ENCODE measurements at regions not wholly inside any gene's neighbourhood (a gene's known extent, or its start where the extent isn't known, plus 50 kb on each side); places are given as distances from the start of the nearest gene placed in this dataset.

GRCh38 chr16:52308051-52308450, 238.9 kb downstream of the TOX3 start:
- TF ChIP-seq CTCF (conservative IDR thresholded peaks at IDR 0.05; ENCODE audit: low read depth in 2 of 2) (no peak), EZH2phosphoT487 (IDR thresholded peaks at IDR 0.05; ENCODE audit: unreplicated experiment) (no peak), REST (IDR thresholded peaks at IDR 0.05; ENCODE audit: unreplicated experiment) (no peak), POLR2AphosphoS5 (IDR thresholded peaks at IDR 0.05; ENCODE audit: low read depth) (no peak), EZH2 (IDR thresholded peaks at IDR 0.05; ENCODE audit: low read depth, unreplicated experiment) (no peak), JUNB (IDR thresholded peaks at IDR 0.05; ENCODE audit: unreplicated experiment) (no peak), ZNF331 (CRISPR knock-in tag; IDR thresholded peaks at IDR 0.05; ENCODE audit: low read depth) (no peak), STAT1 (IDR thresholded peaks at IDR 0.05; ENCODE audit: unreplicated experiment) (no peak), CREB1 (CRISPR knock-in tag; IDR thresholded peaks at IDR 0.05; ENCODE audit: low read depth) (no peak), ETS1 (IDR thresholded peaks at IDR 0.05) (no peak), NANOG (IDR thresholded peaks at IDR 0.05; ENCODE audit: borderline replicate concordance) (no peak), ZNF114 (CRISPR knock-in tag; IDR thresholded peaks at IDR 0.05) (no peak), ZNF462 (CRISPR knock-in tag; IDR thresholded peaks at IDR 0.05) (no peak)
